ENCODE measurements at regions not wholly inside any gene's neighbourhood (a gene's known extent, or its start where the extent isn't known, plus 50 kb on each side); places are given as distances from the start of the nearest gene placed in this dataset.

- Histone ChIP-seq H3K36me3 (ENCODE audit: insufficient read depth, low read length) (no peaks in the 10 kb centered on the region), H3K4me1 (ENCODE audit: insufficient read depth, low read length, poor library complexity, severe bottlenecking) (no peaks in the 10 kb centered on the region), H4K20me1 (ENCODE audit: insufficient read depth, low read length, poor library complexity, severe bottlenecking) (no peaks in the 10 kb centered on the region), H3K27me3 (ENCODE audit: insufficient read depth, low read length, poor library complexity, severe bottlenecking) (no peaks in the 10 kb centered on the region), H3F3A (ENCODE audit: low read depth) (no peaks in the 10 kb centered on the region), H3K4me2 (ENCODE audit: low read depth, low read length, poor library complexity, severe bottlenecking) (no peak overlapping the region), H2AFZ (ENCODE audit: low read length) (no peak overlapping the region), H3K9me3 (ENCODE audit: insufficient read depth, low read depth, low read length) (no peaks in the 10 kb centered on the region), H3K9me2 (replicated peaks; ENCODE audit: low read depth, low read length) (no peaks in the 10 kb centered on the region), H3K79me2 (ENCODE audit: insufficient read depth, low read length) (no peaks in the 10 kb centered on the region), H3K4me3 (ENCODE audit: low read length, poor library complexity, severe bottlenecking) (no peak overlapping the region), H3K9ac (ENCODE audit: low read depth, low read length, poor library complexity, severe bottlenecking) (no peak overlapping the region)
- TF ChIP-seq CTCF (conservative IDR thresholded peaks at IDR 0.05; ENCODE audit: low read length) (no peak), EZH2phosphoT487 (IDR thresholded peaks at IDR 0.05; ENCODE audit: borderline replicate concordance) (no peak)
These were observed 301.3 kb downstream of the HGF start for GRCh38 chr7:81468526-81468925.

GRCh38 chr7:81467964-81468363 lies 301.9 kb downstream of the HGF start:
- Histone ChIP-seq H3K9me3 (ENCODE audit: insufficient read depth, low read depth, low read length) (no peaks in the 10 kb centered on the region), H3K36me3 (ENCODE audit: insufficient read depth, low read length) (no peaks in the 10 kb centered on the region), H3F3A (ENCODE audit: low read depth) (no peaks in the 10 kb centered on the region), H2AFZ (ENCODE audit: low read length) (no peak overlapping the region), H3K4me2 (ENCODE audit: low read depth, low read length, poor library complexity, severe bottlenecking) (no peak overlapping the region), H3K79me2 (ENCODE audit: insufficient read depth, low read length) (no peaks in the 10 kb centered on the region), H4K20me1 (ENCODE audit: insufficient read depth, low read length, poor library complexity, severe bottlenecking) (no peaks in the 10 kb centered on the region), H3K4me3 (ENCODE audit: low read length, poor library complexity, severe bottlenecking) (no peak overlapping the region), H3K4me1 (ENCODE audit: insufficient read depth, low read length, poor library complexity, severe bottlenecking) (no peaks in the 10 kb centered on the region), H3K27me3 (ENCODE audit: insufficient read depth, low read length, poor library complexity, severe bottlenecking) (no peaks in the 10 kb centered on the region), H3K9me2 (replicated peaks; ENCODE audit: low read depth, low read length) (no peaks in the 10 kb centered on the region), H3K9ac (ENCODE audit: low read depth, low read length, poor library complexity, severe bottlenecking) (no peak overlapping the region)
- TF ChIP-seq EZH2phosphoT487 (IDR thresholded peaks at IDR 0.05; ENCODE audit: borderline replicate concordance) (no peak), CTCF (conservative IDR thresholded peaks at IDR 0.05; ENCODE audit: low read length) (no peak)

- Histone ChIP-seq H3K4me2 (ENCODE audit: low read depth, low read length, poor library complexity, severe bottlenecking) (no peak overlapping the region), H3K9me2 (replicated peaks; ENCODE audit: low read depth, low read length) (no peaks in the 10 kb centered on the region), H3F3A (ENCODE audit: low read depth) (no peaks in the 10 kb centered on the region), H4K20me1 (ENCODE audit: insufficient read depth, low read length, poor library complexity, severe bottlenecking) (no peaks in the 10 kb centered on the region), H3K4me1 (ENCODE audit: insufficient read depth, low read length, poor library complexity, severe bottlenecking) (no peaks in the 10 kb centered on the region), H3K4me3 (ENCODE audit: low read length, poor library complexity, severe bottlenecking) (no peak overlapping the region), H3K79me2 (ENCODE audit: insufficient read depth, low read length) (no peaks in the 10 kb centered on the region), H3K36me3 (ENCODE audit: insufficient read depth, low read length) (no peaks in the 10 kb centered on the region), H3K27me3 (ENCODE audit: insufficient read depth, low read length, poor library complexity, severe bottlenecking) (no peaks in the 10 kb centered on the region), H3K9ac (ENCODE audit: low read depth, low read length, poor library complexity, severe bottlenecking) (no peak overlapping the region), H2AFZ (ENCODE audit: low read length) (no peak overlapping the region), H3K9me3 (ENCODE audit: insufficient read depth, low read depth, low read length) (no peaks in the 10 kb centered on the region)
- no peak for TF ChIP-seq EZH2phosphoT487 (IDR thresholded peaks at IDR 0.05; ENCODE audit: borderline replicate concordance)
- TF ChIP-seq CTCF (conservative IDR thresholded peaks at IDR 0.05; ENCODE audit: low read length): no peak
These were observed 307.2 kb downstream of the HGF start for GRCh38 chr7:81462672-81463071.
